MCF 10A (cell line): ENCODE measurements at regions not wholly inside any gene's neighbourhood (a gene's known extent, or its start where the extent isn't known, plus 50 kb on each side); places are given as distances from the start of the nearest gene placed in this dataset.

ENCODE experiments used
- BruUV-seq: library from RNA; stranded (reverse); fragments of 400-500 nt; replicated peaks from 2 replicates; lab custom pipeline; 2021; lab: Mats Ljungman, UMichigan
- CTCF ChIA-PET: fragments of 300-600 bp; sonication (Branson Sonifier 250); formaldehyde crosslinking; extraction: SDS; loops from one replicate; lab custom pipeline; 2021; ENCODE audit warnings: antibody characterized with exemption, inconsistent platforms; lab: Yijun Ruan, JAX
- POLR2A ChIA-PET: fragments of 300-600, 350-650 bp; sonication (Branson Sonifier 250); formaldehyde crosslinking; extraction: SDS; loops from one replicate; lab custom pipeline; 2020; ENCODE audit warnings: antibody characterized with exemption, inconsistent platforms; lab: Yijun Ruan, JAX
- DNase-seq: peaks from one replicate; pipeline ENCODE4 v3.0.0-alpha.2; 2018; ENCODE audit not compliant: unreplicated experiment
- H3K27ac Mint-ChIP-seq: one replicate; pipeline ENCODE4 v1.8.0; 2022; ENCODE audit warnings: mild to moderate bottlenecking, low read depth, mixed read lengths; ENCODE audit not compliant: unreplicated experiment
- H3K27me3 Mint-ChIP-seq: one replicate; pipeline ENCODE4 v1.8.0; 2022; ENCODE audit warnings: mixed read lengths; ENCODE audit not compliant: insufficient read depth, unreplicated experiment
- H3K36me3 Mint-ChIP-seq: one replicate; pipeline ENCODE4 v1.8.0; 2022; ENCODE audit warnings: mild to moderate bottlenecking, moderate library complexity, mixed read lengths; ENCODE audit not compliant: insufficient read depth, unreplicated experiment
- H3K4me1 Mint-ChIP-seq: one replicate; pipeline ENCODE4 v1.8.0; 2022; ENCODE audit warnings: mixed read lengths; ENCODE audit not compliant: insufficient read depth, unreplicated experiment
- H3K4me3 Mint-ChIP-seq: one replicate; pipeline ENCODE4 v1.8.0; 2022; ENCODE audit warnings: mild to moderate bottlenecking, moderate library complexity, mixed read lengths; ENCODE audit not compliant: unreplicated experiment
- H3K9me3 Mint-ChIP-seq: one replicate; pipeline ENCODE4 v1.8.0; 2022; ENCODE audit warnings: mixed read lengths; ENCODE audit not compliant: unreplicated experiment
- intact Hi-C: fragments of 100-400 bp; cut with micrococcal nuclease; formaldehyde crosslinking; loops from 2 replicates; pipeline ENCODE4 v1.14.1; 2022
- TF ChIP-seq, protein P1 (sequence below): fragments of 200-600 bp; IDR thresholded peaks from one replicate; pipeline ENCODE4 v1.8.0; 2022; ENCODE audit warnings: antibody characterized with exemption, mild to moderate bottlenecking; ENCODE audit not compliant: unreplicated experiment

DNA sequence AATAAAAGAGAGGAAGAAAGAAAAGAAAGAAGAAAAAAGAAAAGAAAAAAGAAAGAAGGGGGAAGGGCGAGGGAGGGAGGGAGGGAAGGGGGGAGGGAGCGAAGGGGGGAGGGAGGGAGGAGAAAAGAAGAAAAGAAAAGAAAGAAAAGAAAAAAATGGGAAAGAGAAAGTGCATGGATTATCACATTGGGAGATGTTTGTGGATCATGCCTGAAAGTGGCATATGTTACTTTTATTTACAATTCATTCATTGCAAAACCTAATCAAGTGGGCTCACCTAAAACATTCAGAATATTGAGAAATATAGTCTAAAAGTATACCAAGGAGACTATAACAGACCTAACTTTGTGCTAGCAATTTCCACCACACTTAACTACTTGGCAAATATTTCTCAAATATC is 246.9 kb upstream of the SYT1 start:
- TF ChIP-seq, protein P1, sequence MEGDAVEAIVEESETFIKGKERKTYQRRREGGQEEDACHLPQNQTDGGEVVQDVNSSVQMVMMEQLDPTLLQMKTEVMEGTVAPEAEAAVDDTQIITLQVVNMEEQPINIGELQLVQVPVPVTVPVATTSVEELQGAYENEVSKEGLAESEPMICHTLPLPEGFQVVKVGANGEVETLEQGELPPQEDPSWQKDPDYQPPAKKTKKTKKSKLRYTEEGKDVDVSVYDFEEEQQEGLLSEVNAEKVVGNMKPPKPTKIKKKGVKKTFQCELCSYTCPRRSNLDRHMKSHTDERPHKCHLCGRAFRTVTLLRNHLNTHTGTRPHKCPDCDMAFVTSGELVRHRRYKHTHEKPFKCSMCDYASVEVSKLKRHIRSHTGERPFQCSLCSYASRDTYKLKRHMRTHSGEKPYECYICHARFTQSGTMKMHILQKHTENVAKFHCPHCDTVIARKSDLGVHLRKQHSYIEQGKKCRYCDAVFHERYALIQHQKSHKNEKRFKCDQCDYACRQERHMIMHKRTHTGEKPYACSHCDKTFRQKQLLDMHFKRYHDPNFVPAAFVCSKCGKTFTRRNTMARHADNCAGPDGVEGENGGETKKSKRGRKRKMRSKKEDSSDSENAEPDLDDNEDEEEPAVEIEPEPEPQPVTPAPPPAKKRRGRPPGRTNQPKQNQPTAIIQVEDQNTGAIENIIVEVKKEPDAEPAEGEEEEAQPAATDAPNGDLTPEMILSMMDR, result no peak
- Mint-ChIP-seq H3K4me1 (no peaks in the 10 kb centered on the region), H3K9me3 (no peaks in the 10 kb centered on the region), H3K27me3 (no peaks in the 10 kb centered on the region), H3K4me3 (no peak overlapping the region), H3K36me3 (no peaks in the 10 kb centered on the region), H3K27ac (no peak overlapping the region)
- intact Hi-C loops, result no loop called here
- POLR2A ChIA-PET, result no interaction called here
- DNase-seq, result no peak
- BruUV-seq, result no TSS peak
- CTCF ChIA-PET, result no interaction called here

DNA sequence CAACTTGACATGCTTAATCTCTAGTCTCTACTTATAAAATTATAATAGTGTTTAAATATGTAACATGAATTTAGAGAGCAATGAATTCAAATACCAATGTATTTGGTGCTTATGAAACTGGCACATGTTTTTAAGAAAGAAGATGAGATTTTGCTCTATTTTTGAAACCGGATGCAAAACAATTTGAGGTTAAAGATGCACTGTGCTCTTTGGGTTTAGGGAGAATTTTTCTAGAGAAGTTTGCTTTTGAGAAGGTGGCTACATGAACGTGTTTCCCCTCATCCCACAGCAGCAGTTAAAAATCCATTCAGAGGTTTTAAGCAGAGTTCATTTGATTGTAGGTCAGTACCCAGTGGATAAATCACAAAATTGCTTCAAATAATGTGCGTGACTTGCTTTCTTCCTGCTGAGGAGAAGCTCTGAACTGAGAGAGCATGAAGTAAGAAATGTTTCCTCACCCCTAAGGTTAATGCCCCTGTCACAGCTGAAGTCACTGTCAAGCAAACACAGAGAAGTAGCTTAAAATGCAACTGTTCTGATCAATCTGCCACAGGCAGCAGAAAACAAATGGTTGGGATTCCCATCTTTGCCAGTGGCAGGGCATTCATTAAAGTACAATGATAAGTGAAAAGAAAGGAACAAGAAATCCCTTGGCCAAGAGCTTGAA is 241.9 kb upstream of the SYT1 start:
- ChIA-PET CTCF (interaction anchor here (0.6 kb wide), 1 partner anchor 27 kb away, joined by 4 read pairs; no protein-coding TSS in a partner anchor), POLR2A (no interaction called here)
- Mint-ChIP-seq H3K27ac (no peak overlapping the region), H3K36me3 (no peaks in the 10 kb centered on the region), H3K27me3 (no peaks in the 10 kb centered on the region), H3K4me1 (no peaks in the 10 kb centered on the region), H3K4me3 (no peak overlapping the region), H3K9me3 (no peaks in the 10 kb centered on the region)
- no TSS peak for BruUV-seq
- DNase-seq, result no peak
- TF ChIP-seq, protein P1, result no peak
- intact Hi-C loops, result no loop called here

DNA sequence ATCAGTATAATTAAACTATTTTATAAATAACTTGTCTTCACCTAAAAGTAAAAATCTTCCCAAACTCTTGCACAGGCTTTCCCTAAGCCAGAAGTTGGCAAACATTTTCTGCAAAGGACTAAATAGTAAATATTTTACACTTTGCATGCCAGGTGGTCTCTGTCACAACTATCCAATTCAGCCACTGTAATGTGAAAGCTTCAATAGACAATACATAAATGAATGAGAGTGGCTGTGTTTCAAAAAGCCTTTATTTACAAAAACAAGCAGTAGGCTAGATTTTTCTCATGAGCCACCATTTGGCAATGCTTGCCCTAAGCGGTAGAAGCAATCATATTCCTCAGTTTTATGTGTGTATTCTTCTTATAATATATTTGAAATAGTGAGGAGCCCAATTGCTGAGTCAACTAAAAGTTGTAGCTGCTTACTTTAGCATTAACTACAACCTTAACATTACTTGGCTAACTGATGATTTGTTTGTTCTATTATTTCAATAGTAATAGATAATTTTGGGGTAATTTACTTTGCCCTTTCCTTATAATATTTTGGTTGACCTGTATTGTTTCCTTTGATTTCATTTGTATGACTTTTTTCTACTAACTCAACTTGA is 236.0 kb upstream of the SYT1 start:
- no peaks in the 10 kb centered on the region for H3K36me3 Mint-ChIP-seq
- no peaks in the 10 kb centered on the region for H3K9me3 Mint-ChIP-seq
- no peak for DNase-seq
- no peak overlapping the region for H3K27ac Mint-ChIP-seq
- H3K27me3 Mint-ChIP-seq, result no peaks in the 10 kb centered on the region
- BruUV-seq, result no TSS peak
- ChIA-PET POLR2A (no interaction called here), CTCF (no interaction called here)
- no peaks in the 10 kb centered on the region for H3K4me1 Mint-ChIP-seq
- H3K4me3 Mint-ChIP-seq, result no peak overlapping the region
- TF ChIP-seq, protein P1, result no peak
- intact Hi-C loops, result no loop called here

DNA sequence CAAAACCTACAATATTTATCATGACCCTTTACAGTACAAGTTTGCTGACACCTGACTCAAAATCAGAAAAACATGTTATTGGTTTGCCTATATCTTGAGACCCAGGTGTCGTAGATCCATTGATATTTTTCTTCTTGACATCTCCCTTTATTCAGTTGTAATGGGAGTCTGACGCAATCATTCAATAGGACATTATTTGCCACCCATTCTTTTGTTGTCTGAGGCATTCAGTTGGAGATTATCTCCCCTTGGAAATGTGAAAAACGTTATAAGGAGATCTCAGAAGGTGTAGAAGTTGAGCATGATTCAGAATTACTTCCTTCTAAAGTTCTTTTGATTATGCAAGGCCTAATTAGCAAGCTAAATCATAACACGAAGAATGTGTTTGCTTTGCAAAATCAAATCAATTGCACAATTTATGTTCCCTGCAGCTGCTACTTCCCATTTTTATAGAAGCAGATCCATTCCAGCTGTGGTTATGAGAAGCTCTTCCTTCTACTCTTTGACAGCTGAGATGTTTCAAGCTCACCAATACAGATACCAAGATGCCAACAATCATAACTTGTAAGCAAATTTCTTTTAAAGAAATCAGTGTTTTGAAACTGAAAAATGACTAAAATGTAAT is 228.2 kb upstream of the SYT1 start:
- no peaks in the 10 kb centered on the region for H3K36me3 Mint-ChIP-seq
- ChIA-PET POLR2A (interaction anchor here (0.6 to 1.0 kb wide), 2 partner anchors 9 to 12 kb away, joined by 3 read pairs; no protein-coding TSS in a partner anchor), CTCF (interaction anchor here (0.8 kb wide), 1 partner anchor 299 kb away, joined by 3 read pairs; no protein-coding TSS in a partner anchor)
- peak overlapping the region; percentile 14 for H3K27ac Mint-ChIP-seq
- intact Hi-C loops, result no loop called here
- BruUV-seq, result no TSS peak
- H3K27me3 Mint-ChIP-seq, result no peaks in the 10 kb centered on the region
- peaks cover 11% of the 10 kb centered on the region for H3K4me1 Mint-ChIP-seq
- TF ChIP-seq, protein P1, result no peak
- no peaks in the 10 kb centered on the region for H3K9me3 Mint-ChIP-seq
- H3K4me3 Mint-ChIP-seq, result no peak overlapping the region
- peak; percentile 52 for DNase-seq
